Choroid plexus epithelial cell (primary cell): ENCODE measurements at regions not wholly inside any gene's neighbourhood (a gene's known extent, or its start where the extent isn't known, plus 50 kb on each side); places are given as distances from the start of the nearest gene placed in this dataset.
"Not testable (repeated sequence)": the region's sequence is repeated elsewhere in the genome, so short reads cannot be mapped to it uniquely, and the experiment has no call there.

Experiments used
- DNase-seq: peaks from one replicate; pipeline ENCODE4 v3.0.0-alpha.2; 2010; ENCODE audit warnings: low read depth
- H3K4me3 ChIP-seq: 2 replicates; pipeline ENCODE4 v1.5.1; 2011; ENCODE audit warnings: low read depth, mild to moderate bottlenecking, control low read depth, low read length, moderate library complexity
- TF ChIP-seq, protein P1 (sequence below): conservative IDR thresholded peaks from 2 replicates; pipeline ENCODE4 v1.5.1; 2011; ENCODE audit warnings: low read depth, mild to moderate bottlenecking, control low read depth, inconsistent platforms, low read length, moderate library complexity

DNA sequence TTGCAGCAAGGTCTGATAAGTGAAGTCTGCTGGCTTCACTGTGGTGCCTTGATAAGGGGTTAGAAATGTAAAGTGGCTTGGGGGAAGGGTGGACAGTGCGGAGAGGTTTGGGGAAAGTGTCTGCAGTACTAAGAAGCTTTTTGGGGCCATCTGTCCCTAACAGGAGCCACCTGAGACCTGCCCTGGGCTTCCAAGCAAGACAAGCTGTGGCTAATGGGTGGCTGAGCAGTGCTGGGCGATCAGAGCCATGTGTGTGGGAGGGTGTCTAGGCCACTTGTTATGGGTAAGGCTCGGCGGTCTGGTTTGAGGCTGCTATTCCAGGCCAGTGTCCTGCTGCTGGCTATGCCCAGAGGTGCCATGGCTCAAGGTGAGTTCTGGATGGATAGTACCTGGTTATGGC is 185.4 kb upstream of the MTMR8 start:
- TF ChIP-seq, protein P1, sequence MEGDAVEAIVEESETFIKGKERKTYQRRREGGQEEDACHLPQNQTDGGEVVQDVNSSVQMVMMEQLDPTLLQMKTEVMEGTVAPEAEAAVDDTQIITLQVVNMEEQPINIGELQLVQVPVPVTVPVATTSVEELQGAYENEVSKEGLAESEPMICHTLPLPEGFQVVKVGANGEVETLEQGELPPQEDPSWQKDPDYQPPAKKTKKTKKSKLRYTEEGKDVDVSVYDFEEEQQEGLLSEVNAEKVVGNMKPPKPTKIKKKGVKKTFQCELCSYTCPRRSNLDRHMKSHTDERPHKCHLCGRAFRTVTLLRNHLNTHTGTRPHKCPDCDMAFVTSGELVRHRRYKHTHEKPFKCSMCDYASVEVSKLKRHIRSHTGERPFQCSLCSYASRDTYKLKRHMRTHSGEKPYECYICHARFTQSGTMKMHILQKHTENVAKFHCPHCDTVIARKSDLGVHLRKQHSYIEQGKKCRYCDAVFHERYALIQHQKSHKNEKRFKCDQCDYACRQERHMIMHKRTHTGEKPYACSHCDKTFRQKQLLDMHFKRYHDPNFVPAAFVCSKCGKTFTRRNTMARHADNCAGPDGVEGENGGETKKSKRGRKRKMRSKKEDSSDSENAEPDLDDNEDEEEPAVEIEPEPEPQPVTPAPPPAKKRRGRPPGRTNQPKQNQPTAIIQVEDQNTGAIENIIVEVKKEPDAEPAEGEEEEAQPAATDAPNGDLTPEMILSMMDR: no peak
- DNase-seq: no peak
- no peak overlapping the region for H3K4me3 ChIP-seq

DNA sequence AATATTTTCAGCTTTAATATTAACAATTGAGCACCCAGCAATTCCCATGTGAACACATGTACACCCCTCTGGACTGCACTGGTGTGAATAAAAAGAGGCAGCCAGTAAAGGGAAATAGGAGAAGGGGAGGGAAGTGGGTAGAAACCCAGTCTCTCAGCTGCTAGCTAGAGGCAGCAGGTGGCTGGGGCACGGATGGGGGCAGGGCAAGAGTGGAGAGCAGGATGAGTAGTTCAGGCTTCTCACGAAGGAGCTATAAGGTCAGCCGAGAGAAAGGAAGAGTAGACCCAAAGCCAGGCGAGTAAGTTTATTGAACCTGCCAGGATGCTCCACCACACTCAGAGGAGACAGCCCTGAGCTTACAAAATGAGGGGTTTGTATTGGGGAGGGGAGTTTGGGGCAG is 184.8 kb upstream of the MTMR8 start:
- DNase-seq: no peak
- no peak overlapping the region for H3K4me3 ChIP-seq
- TF ChIP-seq, protein P1: no peak

DNA sequence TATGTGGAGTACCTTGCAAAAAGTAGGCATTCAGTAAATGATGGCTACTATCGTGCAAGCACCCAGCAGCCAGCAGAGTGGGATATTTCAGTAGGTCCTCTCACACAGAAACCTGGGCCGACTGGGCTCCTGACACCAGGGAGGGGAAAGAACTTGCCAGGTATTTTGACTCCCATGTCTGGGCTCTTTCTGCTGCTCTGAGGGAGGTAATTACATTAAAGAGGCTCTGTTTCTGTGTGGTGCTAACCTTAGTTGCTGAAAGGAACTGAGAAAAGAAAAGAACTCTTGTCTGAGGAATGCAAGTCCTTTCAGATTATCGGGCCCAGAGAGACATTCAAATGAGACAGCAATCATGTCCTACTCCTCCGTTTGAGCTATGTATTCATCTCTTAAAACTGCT is 175.8 kb upstream of the MTMR8 start:
- no peak overlapping the region for H3K4me3 ChIP-seq
- no peak for DNase-seq
- TF ChIP-seq, protein P1: no peak

DNA sequence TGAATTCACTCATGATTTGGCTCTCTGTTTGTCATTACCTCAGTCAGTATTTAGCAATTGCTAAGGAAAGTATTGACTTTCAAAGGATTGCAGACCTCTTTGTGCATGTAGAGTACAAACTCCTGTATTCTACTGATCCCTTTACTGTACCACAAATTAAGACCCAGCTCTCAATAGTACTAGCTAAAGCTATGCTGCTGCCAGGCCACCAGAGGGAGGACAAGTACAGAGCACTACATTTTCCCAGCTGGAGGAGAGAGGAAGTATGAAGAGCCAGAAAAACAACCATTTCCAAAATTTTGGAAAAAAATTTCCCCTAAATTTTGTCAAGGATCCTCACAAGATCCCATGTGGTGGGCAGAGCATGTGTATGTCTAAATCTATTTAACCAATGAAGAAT is 175.0 kb upstream of the MTMR8 start:
- no peak overlapping the region for H3K4me3 ChIP-seq
- DNase-seq: no peak
- TF ChIP-seq, protein P1: peak; percentile 17

DNA sequence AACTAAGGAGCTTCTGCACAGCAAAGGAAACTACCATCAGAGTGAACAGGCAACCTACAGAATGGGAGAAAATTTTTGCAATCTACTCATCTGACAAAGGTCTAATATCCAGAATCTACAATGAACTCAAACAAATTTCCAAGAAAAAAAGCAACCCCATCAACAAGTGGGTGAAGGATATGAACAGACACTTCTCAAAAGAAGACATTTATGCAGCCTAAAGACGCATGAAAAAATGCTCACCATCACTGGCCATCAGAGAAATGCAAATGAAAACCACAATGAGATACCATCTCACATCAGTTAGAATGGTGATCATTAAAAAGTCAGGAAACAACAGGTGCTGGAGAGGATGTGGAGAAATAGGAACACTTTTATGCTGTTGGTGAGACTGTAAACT is 170.1 kb upstream of the MTMR8 start:
- H3K4me3 ChIP-seq, DNase-seq: not testable (repeated sequence)

DNA sequence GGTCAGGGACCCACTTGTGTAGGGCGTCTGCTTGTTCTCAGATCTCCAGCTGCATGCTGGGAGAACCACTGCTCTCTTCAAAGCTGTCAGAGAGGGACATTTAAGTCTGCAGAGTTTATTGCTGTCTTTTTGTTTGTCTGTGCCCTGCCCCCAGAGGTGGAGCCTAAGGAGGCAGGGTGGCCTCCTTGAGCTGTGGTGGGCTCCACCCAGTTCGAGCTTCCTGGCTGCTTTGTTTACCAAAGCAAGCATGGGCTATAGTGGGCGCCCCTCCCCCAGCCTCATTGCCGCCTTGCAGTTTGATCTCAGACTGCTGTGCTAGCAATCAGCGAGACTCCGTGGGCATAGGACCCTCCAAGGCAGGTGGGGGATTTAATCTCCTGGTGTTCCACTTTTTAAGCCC is 154.0 kb upstream of the MTMR8 start:
- not testable (repeated sequence) for DNase-seq, H3K4me3 ChIP-seq

DNA sequence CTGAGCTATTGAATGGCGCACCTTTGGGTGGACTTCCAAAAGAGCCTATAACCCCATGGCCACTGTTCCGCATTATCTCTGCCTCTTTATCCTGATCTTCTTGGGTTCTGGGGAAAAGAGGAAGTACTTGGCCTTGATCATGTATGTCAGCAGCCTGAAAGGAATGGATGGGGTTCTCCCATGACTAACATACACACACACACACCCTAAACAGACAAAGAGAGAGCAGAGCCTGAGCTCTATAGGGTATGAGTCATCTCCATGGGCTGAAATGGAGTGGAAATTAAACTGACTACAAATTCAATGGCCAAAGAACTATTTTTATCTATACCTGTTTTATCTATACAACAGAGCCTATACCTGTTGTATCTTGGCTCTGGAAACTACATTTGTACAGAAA is 141.5 kb upstream of the MTMR8 start:
- TF ChIP-seq, protein P1: no peak
- H3K4me3 ChIP-seq: no peak overlapping the region
- no peak for DNase-seq
